SK-N-SH (cell line): ENCODE measurements at regions not wholly inside any gene's neighbourhood (a gene's known extent, or its start where the extent isn't known, plus 50 kb on each side); places are given as distances from the start of the nearest gene placed in this dataset.

Source experiments
- CTCF ChIP-seq: fragments of 200-600 bp; sonication (generic); IDR thresholded peaks from 2 replicates; pipeline ENCODE4 v1.6.1; 2017; ENCODE audit warnings: antibody characterized with exemption, mild to moderate bottlenecking, moderate library complexity
- EP300 ChIP-seq, 2 experiments: IDR thresholded peaks; 2 replicates each; pipeline versions ENCODE4 v1.4.0 to v1.6.1; 2012; ENCODE audit warnings: borderline replicate concordance in 1 of 2, low read depth in 1 of 2, low read length in 1 of 2
- MXI1 ChIP-seq: IDR thresholded peaks from 2 replicates; pipeline ENCODE4 v1.6.1; 2012; ENCODE audit warnings: mild to moderate bottlenecking, low read depth, low read length, improper control_type of control experiment
- POLR2AphosphoS5 ChIP-seq: IDR thresholded peaks from 2 replicates; pipeline ENCODE4 v1.6.1; 2012; ENCODE audit warnings: low read depth, low read length
- RCOR1 ChIP-seq: fragments of 150-350 bp; IDR thresholded peaks from 2 replicates; pipeline ENCODE4 v1.6.1; 2017; ENCODE audit warnings: antibody characterized with exemption, low read length
- SIN3A ChIP-seq: IDR thresholded peaks from 2 replicates; pipeline ENCODE4 v1.6.1; 2012; ENCODE audit warnings: low read depth, mild to moderate bottlenecking, low read length, moderate library complexity, borderline replicate concordance
- SMC3 ChIP-seq: IDR thresholded peaks from 2 replicates; pipeline ENCODE4 v1.6.1; 2012; ENCODE audit warnings: low read depth, low read length, improper control_type of control experiment
- YY1 ChIP-seq: IDR thresholded peaks from 2 replicates; pipeline ENCODE4 v1.4.0; 2012; ENCODE audit warnings: low read depth, mild to moderate bottlenecking
- TF ChIP-seq, protein P1 (sequence below): IDR thresholded peaks from 2 replicates; pipeline ENCODE4 v1.4.0; 2012; ENCODE audit warnings: low read depth
- TF ChIP-seq, protein P2 (sequence below): fragments of 150-350 bp; IDR thresholded peaks from 2 replicates; pipeline ENCODE4 v1.6.1; 2017; ENCODE audit warnings: antibody characterized with exemption, low read length, low read depth, borderline replicate concordance

DNA sequence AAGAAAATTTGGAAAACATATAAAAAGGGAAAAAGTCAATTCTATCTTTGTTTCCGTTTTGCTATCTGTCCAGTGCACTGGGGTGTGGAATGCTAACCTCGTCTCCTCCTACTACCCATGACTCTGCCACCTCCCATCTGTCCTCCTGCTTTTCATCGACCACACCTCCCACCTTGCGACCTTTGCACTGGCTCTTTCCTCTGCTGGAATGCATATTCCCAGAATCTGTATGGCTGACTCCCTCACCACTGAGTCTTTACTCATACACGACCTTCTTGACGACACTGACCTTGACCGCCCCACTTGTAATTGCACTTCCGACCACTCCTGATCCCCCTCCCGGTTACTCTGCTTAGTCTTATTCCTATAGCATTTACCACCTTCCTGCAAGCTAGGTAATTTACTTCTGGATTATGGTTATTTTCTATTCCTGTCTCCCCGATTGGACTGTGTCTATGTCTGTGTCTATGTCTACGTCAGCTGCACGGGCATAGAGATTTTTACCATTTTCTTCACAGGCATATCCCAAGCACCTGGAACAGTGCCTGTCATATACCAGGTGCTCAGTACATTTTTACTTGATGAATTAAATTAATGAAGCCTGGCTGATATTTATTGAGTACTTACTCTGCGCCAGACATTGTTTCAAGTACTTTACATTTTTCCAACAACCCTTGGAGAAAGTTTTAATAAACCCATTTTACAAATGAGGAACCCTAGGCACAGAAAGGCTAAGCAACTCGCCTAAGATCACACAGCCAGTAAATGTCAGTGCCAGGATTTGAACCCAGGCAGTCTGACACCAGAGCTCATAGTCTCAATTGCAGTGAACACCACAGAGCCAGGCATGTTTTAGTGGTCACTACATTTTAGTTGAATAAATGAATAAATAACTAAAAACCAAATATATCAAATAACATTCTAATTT lies 54.0 kb upstream of the SLC22A11 start:
- TF ChIP-seq CTCF (no peak), EP300 (IDR thresholded peaks at IDR 0.05; ENCODE audit: borderline replicate concordance in 1 of 2, low read depth in 1 of 2, low read length in 1 of 2) (no peak), SMC3 (no peak), MXI1 (no peak), SIN3A (no peak), YY1 (no peak), POLR2AphosphoS5 (no peak), RCOR1 (no peak)
- TF ChIP-seq, protein P1, sequence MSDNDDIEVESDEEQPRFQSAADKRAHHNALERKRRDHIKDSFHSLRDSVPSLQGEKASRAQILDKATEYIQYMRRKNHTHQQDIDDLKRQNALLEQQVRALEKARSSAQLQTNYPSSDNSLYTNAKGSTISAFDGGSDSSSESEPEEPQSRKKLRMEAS = no peak
- TF ChIP-seq, protein P2, sequence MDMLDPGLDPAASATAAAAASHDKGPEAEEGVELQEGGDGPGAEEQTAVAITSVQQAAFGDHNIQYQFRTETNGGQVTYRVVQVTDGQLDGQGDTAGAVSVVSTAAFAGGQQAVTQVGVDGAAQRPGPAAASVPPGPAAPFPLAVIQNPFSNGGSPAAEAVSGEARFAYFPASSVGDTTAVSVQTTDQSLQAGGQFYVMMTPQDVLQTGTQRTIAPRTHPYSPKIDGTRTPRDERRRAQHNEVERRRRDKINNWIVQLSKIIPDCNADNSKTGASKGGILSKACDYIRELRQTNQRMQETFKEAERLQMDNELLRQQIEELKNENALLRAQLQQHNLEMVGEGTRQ = no peak
